DOHH2 (cell line): ENCODE measurements at regions not wholly inside any gene's neighbourhood (a gene's known extent, or its start where the extent isn't known, plus 50 kb on each side); places are given as distances from the start of the nearest gene placed in this dataset.

ENCODE experiments used
- H3F3A ChIP-seq: fragments of 200-600 bp; sonication (generic), shearing (Covaris generic); 2 replicates; pipeline ENCODE4 v1.6.0; 2016; ENCODE audit warnings: antibody characterized with exemption, mild to moderate bottlenecking; ENCODE audit not compliant: control insufficient read depth, insufficient read depth
- H3K27ac ChIP-seq: fragments of 200-600 bp; sonication (generic); 2 replicates; pipeline ENCODE4 v1.5.1; 2014; ENCODE audit warnings: low read depth, mild to moderate bottlenecking, low read length, moderate library complexity
- H3K27me3 ChIP-seq: fragments of 200-600 bp; sonication (generic); 2 replicates; pipeline ENCODE4 v1.6.1; 2014; ENCODE audit warnings: mild to moderate bottlenecking, low read length, mixed read lengths; ENCODE audit not compliant: control insufficient read depth
- H3K36me3 ChIP-seq: fragments of 200-600 bp; sonication (generic); 2 replicates; pipeline ENCODE4 v1.6.1; 2014; ENCODE audit warnings: mild to moderate bottlenecking, low read length, moderate library complexity, mixed read lengths; ENCODE audit not compliant: control insufficient read depth
- H3K4me1 ChIP-seq: fragments of 200-600 bp; sonication (generic); 2 replicates; pipeline ENCODE4 v1.6.1; 2014; ENCODE audit warnings: mild to moderate bottlenecking, low read length, mixed read lengths; ENCODE audit not compliant: control insufficient read depth
- H3K4me2 ChIP-seq: fragments of 200-600 bp; sonication (generic); 2 replicates; pipeline ENCODE4 v1.6.0; 2014; ENCODE audit warnings: mild to moderate bottlenecking, low read length, moderate library complexity
- H3K4me3 ChIP-seq: fragments of 200-600 bp; sonication (generic); 2 replicates; pipeline ENCODE4 v1.5.1; 2014; ENCODE audit warnings: mild to moderate bottlenecking, low read length, mixed read lengths
- H3K79me2 ChIP-seq: fragments of 200-600 bp; sonication (generic); 2 replicates; pipeline ENCODE4 v1.6.1; 2014; ENCODE audit warnings: mild to moderate bottlenecking, low read length, mixed read lengths; ENCODE audit not compliant: control insufficient read depth
- H3K9me2 ChIP-seq: fragments of 200-600 bp; sonication (generic); replicated peaks from 2 replicates; pipeline ENCODE4 v1.6.1; 2014; ENCODE audit warnings: mild to moderate bottlenecking, low read length, mixed read lengths; ENCODE audit not compliant: control insufficient read depth
- H3K9me3 ChIP-seq: fragments of 200-600 bp; sonication (generic); 2 replicates; pipeline ENCODE4 v1.6.1; 2014; ENCODE audit warnings: antibody characterized with exemption, low read length, mixed read lengths; ENCODE audit not compliant: control insufficient read depth, insufficient read depth
- H4K20me1 ChIP-seq: fragments of 200-600 bp; sonication (generic); 2 replicates; pipeline ENCODE4 v1.6.0; 2014; ENCODE audit warnings: low read depth, mild to moderate bottlenecking, antibody characterized with exemption, low read length, moderate library complexity; ENCODE audit not compliant: control insufficient read depth, insufficient read depth
- CTCF ChIP-seq: fragments of 200-600 bp; sonication (generic); IDR thresholded peaks from one replicate; pipeline ENCODE4 v1.5.1; 2014; ENCODE audit warnings: antibody characterized with exemption, mild to moderate bottlenecking, low read depth, low read length; ENCODE audit not compliant: poor library complexity, severe bottlenecking
- EZH2phosphoT487 ChIP-seq: fragments of 200-600 bp; sonication (generic); IDR thresholded peaks from 2 replicates; pipeline ENCODE4 v1.6.1; 2017; ENCODE audit warnings: borderline replicate concordance, mild to moderate bottlenecking, antibody characterized with exemption, low read length, moderate library complexity, mixed read lengths

DNA sequence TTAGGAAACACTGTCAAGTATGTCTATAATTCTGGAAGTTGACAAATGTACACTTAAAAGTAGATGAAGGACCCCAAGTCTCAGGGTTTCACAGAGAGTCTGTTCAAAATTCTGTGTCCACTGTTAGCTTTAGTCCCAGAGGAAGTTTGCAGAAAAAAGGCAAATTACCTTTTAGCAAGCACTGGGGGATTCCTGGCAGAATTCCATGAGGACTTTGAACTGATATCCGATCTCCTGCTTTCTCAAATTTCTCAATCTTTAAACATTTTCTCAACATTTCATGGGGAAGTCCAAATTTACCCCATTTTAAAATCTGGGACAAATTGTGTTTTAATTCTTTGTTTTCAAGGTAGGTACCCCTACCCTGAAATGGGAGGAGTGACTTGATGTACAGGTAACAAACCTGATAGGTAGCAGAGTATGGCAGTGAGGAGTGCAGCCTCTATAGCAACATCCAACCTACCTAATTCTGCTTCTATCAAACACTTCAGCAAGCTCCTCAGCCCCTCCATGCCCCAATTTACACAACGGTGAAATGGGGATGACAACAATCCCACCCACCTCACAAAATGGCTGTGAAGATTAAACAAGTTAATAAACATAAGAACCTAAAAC lies 344.9 kb downstream of the OMA1 start:
- Histone ChIP-seq H3K4me3 (no peak overlapping the region), H3K4me1 (no peaks in the 10 kb centered on the region), H3K27ac (no peak overlapping the region), H3K9me3 (no peaks in the 10 kb centered on the region), H4K20me1 (no peaks in the 10 kb centered on the region), H3K36me3 (no peaks in the 10 kb centered on the region), H3K4me2 (no peak overlapping the region), H3K27me3 (no peaks in the 10 kb centered on the region), H3K79me2 (no peaks in the 10 kb centered on the region), H3F3A (no peaks in the 10 kb centered on the region), H3K9me2 (no peaks in the 10 kb centered on the region)
- TF ChIP-seq CTCF, result no peak
- TF ChIP-seq EZH2phosphoT487, result no peak

GRCh38 chr1:58200437-58200836 lies 346.1 kb downstream of the OMA1 start:
- Histone ChIP-seq H3K79me2 (no peaks in the 10 kb centered on the region), H4K20me1 (no peaks in the 10 kb centered on the region), H3K9me2 (no peaks in the 10 kb centered on the region), H3K4me1 (no peaks in the 10 kb centered on the region), H3K4me2 (no peak overlapping the region), H3K36me3 (no peaks in the 10 kb centered on the region), H3K9me3 (no peaks in the 10 kb centered on the region), H3F3A (no peaks in the 10 kb centered on the region), H3K27ac (no peak overlapping the region), H3K4me3 (no peak overlapping the region), H3K27me3 (no peaks in the 10 kb centered on the region)
- TF ChIP-seq EZH2phosphoT487 (no peak), CTCF (no peak)

GRCh38 chr1:58197811-58198210 lies 348.7 kb downstream of the OMA1 start:
- Histone ChIP-seq H3F3A (no peaks in the 10 kb centered on the region), H3K4me3 (no peak overlapping the region), H3K27ac (no peak overlapping the region), H3K36me3 (no peaks in the 10 kb centered on the region), H3K4me1 (no peaks in the 10 kb centered on the region), H3K9me2 (no peaks in the 10 kb centered on the region), H4K20me1 (no peaks in the 10 kb centered on the region), H3K9me3 (no peaks in the 10 kb centered on the region), H3K27me3 (no peaks in the 10 kb centered on the region), H3K79me2 (no peaks in the 10 kb centered on the region), H3K4me2 (no peak overlapping the region)
- TF ChIP-seq EZH2phosphoT487 (no peak), CTCF (no peak)
